GM23338 (cell line): ENCODE measurements at regions not wholly inside any gene's neighbourhood (a gene's known extent, or its start where the extent isn't known, plus 50 kb on each side); places are given as distances from the start of the nearest gene placed in this dataset.

Experiments
- CTCF ChIP-seq, 2 experiments: fragments of 200-600 bp in 1 of 2; sonication (generic) in 1 of 2; conservative IDR thresholded peaks; 2 replicates each; pipeline versions ENCODE4 v1.5.1 to v1.6.1; 2016 to 2017; ENCODE audit warnings: antibody characterized with exemption in 2 of 2, low read depth in 2 of 2, mild to moderate bottlenecking in 2 of 2, moderate library complexity in 1 of 2
- REST ChIP-seq: IDR thresholded peaks from one replicate; pipeline ENCODE4 v1.6.1; 2018; ENCODE audit warnings: antibody characterized with exemption; ENCODE audit not compliant: unreplicated experiment

- no peak for TF ChIP-seq CTCF (conservative IDR thresholded peaks at IDR 0.05; ENCODE audit: low read depth in 2 of 2)
- no peak for TF ChIP-seq REST
These were observed 181.0 kb upstream of the GPR12 start for GRCh38 chr13:26941345-26942174.
